ENCODE measurements at regions not wholly inside any gene's neighbourhood (a gene's known extent, or its start where the extent isn't known, plus 50 kb on each side); places are given as distances from the start of the nearest gene placed in this dataset.
"Not testable (repeated sequence)": the region's sequence is repeated elsewhere in the genome, so short reads cannot be mapped to it uniquely, and the experiment has no call there.

DNA sequence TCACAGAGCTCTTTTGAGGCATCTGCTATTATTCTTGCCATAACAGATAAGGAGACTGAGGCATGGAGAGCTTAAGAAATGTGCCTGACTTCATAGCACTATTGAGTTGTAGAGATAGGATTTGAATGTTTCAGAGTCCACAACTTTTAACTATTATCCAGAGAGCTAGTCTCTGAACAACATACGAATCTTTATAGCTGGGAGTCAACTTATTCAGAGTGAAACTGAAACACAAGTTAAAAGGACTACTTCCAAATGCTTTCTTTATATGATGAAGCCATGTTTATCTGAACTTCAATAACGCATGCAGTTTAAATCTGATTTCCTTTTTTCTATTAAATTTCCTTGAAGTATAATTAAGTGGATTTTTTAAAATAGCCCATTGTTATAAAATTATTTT is 268.8 kb downstream of the IKZF2 start:
- FAIRE-seq (no peak), DNase-seq (ENCODE audit: low read depth, low spot score) (no peak)
- CTCF ChIA-PET = interaction anchor here (0.7 to 1.0 kb wide), 2 partner anchors 9 to 105 kb away, joined by 3 read pairs; no protein-coding TSS in a partner anchor
- H3K36me3 ChIP-seq (ENCODE audit: control insufficient read depth in 2 of 2, extremely low read depth in 1 of 2, insufficient read depth in 2 of 2, low read length in 2 of 2) = no peaks in the 10 kb centered on the region
- intact Hi-C loops (cut with micrococcal nuclease) (no loop called here), dilution Hi-C loops (cut with MboI; ENCODE audit: extremely low pct_ligation_motif_present, low sequenced_read_pairs) (no loop called here)
- TF ChIP-seq MYC (IDR thresholded peaks at IDR 0.05; ENCODE audit: low read depth, low read length) = no peak
- TF ChIP-seq POLR2AphosphoS5 (IDR thresholded peaks at IDR 0.05; ENCODE audit: insufficient read depth, low read depth, low read length) = no peak
- no peak for TF ChIP-seq GATA2 (IDR thresholded peaks at IDR 0.05; ENCODE audit: insufficient read depth, insufficient read length, low read depth, low read length)
- TF ChIP-seq EZH2 (IDR thresholded peaks at IDR 0.05; ENCODE audit: borderline replicate concordance, low read depth, low read length, severe bottlenecking) = no peak
- TF ChIP-seq FOS (IDR thresholded peaks at IDR 0.05; ENCODE audit: borderline replicate concordance, insufficient read depth, low read length) = no peak
- TF ChIP-seq POLR2A (IDR thresholded peaks at IDR 0.05; ENCODE audit: low read depth, low read length) = no peak
- TF ChIP-seq, protein P1, sequence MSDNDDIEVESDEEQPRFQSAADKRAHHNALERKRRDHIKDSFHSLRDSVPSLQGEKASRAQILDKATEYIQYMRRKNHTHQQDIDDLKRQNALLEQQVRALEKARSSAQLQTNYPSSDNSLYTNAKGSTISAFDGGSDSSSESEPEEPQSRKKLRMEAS (IDR thresholded peaks at IDR 0.05; ENCODE audit: insufficient read depth, insufficient read length) = no peak
- TF ChIP-seq, protein P2, sequence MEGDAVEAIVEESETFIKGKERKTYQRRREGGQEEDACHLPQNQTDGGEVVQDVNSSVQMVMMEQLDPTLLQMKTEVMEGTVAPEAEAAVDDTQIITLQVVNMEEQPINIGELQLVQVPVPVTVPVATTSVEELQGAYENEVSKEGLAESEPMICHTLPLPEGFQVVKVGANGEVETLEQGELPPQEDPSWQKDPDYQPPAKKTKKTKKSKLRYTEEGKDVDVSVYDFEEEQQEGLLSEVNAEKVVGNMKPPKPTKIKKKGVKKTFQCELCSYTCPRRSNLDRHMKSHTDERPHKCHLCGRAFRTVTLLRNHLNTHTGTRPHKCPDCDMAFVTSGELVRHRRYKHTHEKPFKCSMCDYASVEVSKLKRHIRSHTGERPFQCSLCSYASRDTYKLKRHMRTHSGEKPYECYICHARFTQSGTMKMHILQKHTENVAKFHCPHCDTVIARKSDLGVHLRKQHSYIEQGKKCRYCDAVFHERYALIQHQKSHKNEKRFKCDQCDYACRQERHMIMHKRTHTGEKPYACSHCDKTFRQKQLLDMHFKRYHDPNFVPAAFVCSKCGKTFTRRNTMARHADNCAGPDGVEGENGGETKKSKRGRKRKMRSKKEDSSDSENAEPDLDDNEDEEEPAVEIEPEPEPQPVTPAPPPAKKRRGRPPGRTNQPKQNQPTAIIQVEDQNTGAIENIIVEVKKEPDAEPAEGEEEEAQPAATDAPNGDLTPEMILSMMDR (IDR thresholded peaks at IDR 0.05; ENCODE audit: extremely low read depth in 1 of 2, insufficient read depth in 1 of 2, low read depth in 1 of 2, low read length in 2 of 2) = no peak
- no peak for TF ChIP-seq JUN (IDR thresholded peaks at IDR 0.05; ENCODE audit: borderline replicate concordance, insufficient read depth, insufficient read length, low read depth)
- H3K9ac ChIP-seq (replicated peaks; ENCODE audit: extremely low read depth, insufficient read depth, low read length) = no peak overlapping the region
- H4K20me1 ChIP-seq (replicated peaks; ENCODE audit: control insufficient read depth, extremely low read depth, insufficient read depth, low read length) = no peaks in the 10 kb centered on the region
- no peak overlapping the region for H3K4me3 ChIP-seq (replicated peaks in 1 of 3; ENCODE audit: insufficient read depth in 1 of 3, low read depth in 1 of 3, low read length in 3 of 3)
- BruUV-seq (replicated peaks) = no TSS peak
- no peaks in the 10 kb centered on the region for H3K9me1 ChIP-seq (replicated peaks; ENCODE audit: control insufficient read depth, extremely low read depth, insufficient read depth, low read length)
- H3K27ac ChIP-seq (ENCODE audit: insufficient read depth, low read depth, low read length) = no peak overlapping the region
- no peak overlapping the region for H2AFZ ChIP-seq (ENCODE audit: low read depth, low read length)
- no peak overlapping the region for H3K4me2 ChIP-seq (ENCODE audit: insufficient read depth, low read length)
- POLR2A ChIA-PET = no interaction called here
- H3K27me3 ChIP-seq (ENCODE audit: control insufficient read depth in 2 of 2, insufficient read depth in 2 of 2, low read length in 2 of 2) = no peaks in the 10 kb centered on the region
- H3K4me1 ChIP-seq (ENCODE audit: control insufficient read depth, extremely low read depth, insufficient read depth, low read length) = no peaks in the 10 kb centered on the region
- no peaks in the 10 kb centered on the region for H3K79me2 ChIP-seq (ENCODE audit: control insufficient read depth, insufficient read depth, low read length)
- no peaks in the 10 kb centered on the region for H3K9me3 ChIP-seq (replicated peaks; ENCODE audit: control insufficient read depth, insufficient read depth, low read length)

DNA sequence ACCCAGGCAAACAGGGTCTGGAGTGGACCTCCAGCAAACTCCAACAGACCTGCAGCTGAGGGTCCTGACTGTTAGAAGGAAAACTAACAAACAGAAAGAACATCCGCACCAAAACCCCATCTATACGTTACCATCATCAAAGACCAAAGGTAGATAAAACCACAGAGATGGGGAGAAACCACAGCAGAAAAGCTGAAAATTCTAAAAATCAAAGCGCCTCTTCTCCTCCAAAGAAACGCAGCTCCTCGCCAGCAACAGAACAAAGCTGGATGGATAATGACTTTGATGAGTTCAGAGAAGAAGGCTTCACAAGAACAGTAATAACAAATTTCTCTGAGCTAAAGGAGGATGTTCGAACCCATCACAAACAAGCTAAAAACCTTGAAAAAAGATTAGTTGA is 274.9 kb downstream of the IKZF2 start:
- H3K9me1 ChIP-seq (replicated peaks; ENCODE audit: control insufficient read depth, extremely low read depth, insufficient read depth, low read length); H3K79me2 ChIP-seq (ENCODE audit: control insufficient read depth, insufficient read depth, low read length); H3K4me2 ChIP-seq (ENCODE audit: insufficient read depth, low read length); FAIRE-seq; CTCF ChIA-PET; H3K27me3 ChIP-seq (ENCODE audit: control insufficient read depth in 2 of 2, insufficient read depth in 2 of 2, low read length in 2 of 2); DNase-seq (ENCODE audit: low read depth, low spot score); dilution Hi-C loops (cut with MboI; ENCODE audit: extremely low pct_ligation_motif_present, low sequenced_read_pairs); H3K9ac ChIP-seq (replicated peaks; ENCODE audit: extremely low read depth, insufficient read depth, low read length); H3K36me3 ChIP-seq (ENCODE audit: control insufficient read depth in 2 of 2, extremely low read depth in 1 of 2, insufficient read depth in 2 of 2, low read length in 2 of 2); H4K20me1 ChIP-seq (replicated peaks; ENCODE audit: control insufficient read depth, extremely low read depth, insufficient read depth, low read length); H3K4me3 ChIP-seq (replicated peaks in 1 of 3; ENCODE audit: insufficient read depth in 1 of 3, low read depth in 1 of 3, low read length in 3 of 3); H3K4me1 ChIP-seq (ENCODE audit: control insufficient read depth, extremely low read depth, insufficient read depth, low read length); H2AFZ ChIP-seq (ENCODE audit: low read depth, low read length); H3K27ac ChIP-seq (ENCODE audit: insufficient read depth, low read depth, low read length); BruUV-seq (replicated peaks); H3K9me3 ChIP-seq (replicated peaks; ENCODE audit: control insufficient read depth, insufficient read depth, low read length); intact Hi-C loops (cut with micrococcal nuclease); POLR2A ChIA-PET: not testable (repeated sequence)

DNA sequence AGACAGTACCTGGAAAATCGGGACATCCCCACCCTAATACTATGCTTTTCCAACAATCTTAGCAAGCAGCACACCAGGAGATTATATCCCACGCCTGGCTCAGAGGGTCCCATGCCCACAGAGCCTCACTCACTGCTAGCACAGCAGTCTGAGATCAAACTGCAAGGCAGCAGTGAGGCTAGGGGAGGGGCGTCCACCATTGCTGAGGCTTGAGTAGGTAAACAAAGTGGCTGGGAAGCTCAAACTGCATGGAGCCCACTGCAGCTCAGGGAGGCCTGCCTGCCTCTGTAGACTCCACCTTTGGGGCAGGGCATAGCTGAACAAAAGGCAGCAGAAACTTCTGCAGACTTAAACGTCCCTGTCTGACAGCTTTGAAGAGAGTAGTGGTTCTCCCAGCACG is 275.5 kb downstream of the IKZF2 start:
- H3K9me1 ChIP-seq (replicated peaks; ENCODE audit: control insufficient read depth, extremely low read depth, insufficient read depth, low read length); DNase-seq (ENCODE audit: low read depth, low spot score); H3K36me3 ChIP-seq (ENCODE audit: control insufficient read depth in 2 of 2, extremely low read depth in 1 of 2, insufficient read depth in 2 of 2, low read length in 2 of 2); H3K9me3 ChIP-seq (replicated peaks; ENCODE audit: control insufficient read depth, insufficient read depth, low read length); H3K27ac ChIP-seq (ENCODE audit: insufficient read depth, low read depth, low read length); BruUV-seq (replicated peaks); H3K4me1 ChIP-seq (ENCODE audit: control insufficient read depth, extremely low read depth, insufficient read depth, low read length); CTCF ChIA-PET; FAIRE-seq; POLR2A ChIA-PET; H3K9ac ChIP-seq (replicated peaks; ENCODE audit: extremely low read depth, insufficient read depth, low read length); H2AFZ ChIP-seq (ENCODE audit: low read depth, low read length); intact Hi-C loops (cut with micrococcal nuclease); H3K79me2 ChIP-seq (ENCODE audit: control insufficient read depth, insufficient read depth, low read length); H3K4me2 ChIP-seq (ENCODE audit: insufficient read depth, low read length); H4K20me1 ChIP-seq (replicated peaks; ENCODE audit: control insufficient read depth, extremely low read depth, insufficient read depth, low read length); dilution Hi-C loops (cut with MboI; ENCODE audit: extremely low pct_ligation_motif_present, low sequenced_read_pairs); H3K4me3 ChIP-seq (replicated peaks in 1 of 3; ENCODE audit: insufficient read depth in 1 of 3, low read depth in 1 of 3, low read length in 3 of 3); H3K27me3 ChIP-seq (ENCODE audit: control insufficient read depth in 2 of 2, insufficient read depth in 2 of 2, low read length in 2 of 2): not testable (repeated sequence)
